Mesendoderm (in vitro differentiated cells): ENCODE measurements at regions not wholly inside any gene's neighbourhood (a gene's known extent, or its start where the extent isn't known, plus 50 kb on each side); places are given as distances from the start of the nearest gene placed in this dataset.

ENCODE experiments used
- DNase-seq: peaks from one replicate; pipeline ENCODE4 v3.0.0; 2013
- H2AK5ac ChIP-seq: 2 replicates; pipeline ENCODE4 v1.6.1; 2013; ENCODE audit warnings: low read length, inconsistent platforms
- H2BK120ac ChIP-seq: 2 replicates; pipeline ENCODE4 v1.6.1; 2013; ENCODE audit warnings: low read depth, mild to moderate bottlenecking, low read length, moderate library complexity, mixed read lengths
- H2BK15ac ChIP-seq: replicated peaks from 2 replicates; pipeline ENCODE4 v1.6.1; 2013; ENCODE audit warnings: low read depth, mild to moderate bottlenecking, moderate library complexity
- H2BK5ac ChIP-seq: 2 replicates; pipeline ENCODE4 v1.6.1; 2013; ENCODE audit warnings: low read length, inconsistent platforms
- H3K18ac ChIP-seq: 2 replicates; pipeline ENCODE4 v1.6.1; 2013; ENCODE audit warnings: mild to moderate bottlenecking, low read length, mixed read lengths
- H3K23ac ChIP-seq: one replicate; pipeline ENCODE4 v1.6.1; 2013; ENCODE audit warnings: low read length
- H3K27ac ChIP-seq: 2 replicates; pipeline ENCODE4 v1.5.1; 2013; ENCODE audit warnings: low read depth, mild to moderate bottlenecking, inconsistent platforms, low read length, moderate library complexity
- H3K27me3 ChIP-seq: 2 replicates; pipeline ENCODE4 v1.6.1; 2013; ENCODE audit warnings: low read length, control low read depth, mild to moderate bottlenecking, inconsistent platforms; ENCODE audit not compliant: insufficient read depth, poor library complexity
- H3K36me3 ChIP-seq: 2 replicates; pipeline ENCODE4 v1.6.1; 2013; ENCODE audit warnings: low read length, inconsistent platforms; ENCODE audit not compliant: control insufficient read depth, insufficient read depth
- H3K4ac ChIP-seq: one replicate; pipeline ENCODE4 v1.6.1; 2013; ENCODE audit warnings: low read depth, mild to moderate bottlenecking, low read length, moderate library complexity
- H3K4me1 ChIP-seq: 2 replicates; pipeline ENCODE4 v1.6.1; 2013; ENCODE audit warnings: low read depth, low read length, inconsistent platforms; ENCODE audit not compliant: control insufficient read depth
- H3K4me2 ChIP-seq: 2 replicates; pipeline ENCODE4 v1.6.1; 2013; ENCODE audit warnings: low read length
- H3K4me3 ChIP-seq: 2 replicates; pipeline ENCODE4 v1.5.1; 2013; ENCODE audit warnings: mild to moderate bottlenecking, low read length
- H3K56ac ChIP-seq: one replicate; pipeline ENCODE4 v1.6.1; 2013; ENCODE audit warnings: low read length
- H3K79me1 ChIP-seq: 2 replicates; pipeline ENCODE4 v1.6.1; 2013; ENCODE audit warnings: low read length, inconsistent platforms
- H3K79me2 ChIP-seq: 2 replicates; pipeline ENCODE4 v1.6.1; 2013; ENCODE audit warnings: mild to moderate bottlenecking, low read length; ENCODE audit not compliant: control insufficient read depth, insufficient read depth
- H3K9ac ChIP-seq: 2 replicates; pipeline ENCODE4 v1.6.1; 2013; ENCODE audit warnings: low read length, inconsistent platforms
- H4K5ac ChIP-seq: one replicate; pipeline ENCODE4 v1.6.1; 2013; ENCODE audit warnings: low read length
- H4K8ac ChIP-seq: one replicate; pipeline ENCODE4 v1.6.1; 2013; ENCODE audit warnings: low read depth, mild to moderate bottlenecking, control low read depth, low read length, moderate library complexity
- WGBS: extraction: QIAGEN DNeasy Blood & Tissue Kit; methylation state at CpG from one replicate; pipeline ENCODE4 v1.1.7; 2013; ENCODE audit warnings: low lambda C conversion rate, missing lambda C conversion rate; ENCODE audit not compliant: insufficient coverage; ENCODE audit errors: extremely low coverage; 5-methylcytosine and 5-hydroxymethylcytosine counted together

- Histone ChIP-seq H3K18ac (no peak overlapping the region), H2BK15ac (no peak overlapping the region), H3K56ac (no peak overlapping the region), H3K4me2 (no peak overlapping the region), H2BK5ac (no peak overlapping the region), H3K27me3 (no peaks in the 10 kb centered on the region), H3K9ac (no peak overlapping the region), H3K36me3 (no peaks in the 10 kb centered on the region), H3K4me1 (no peaks in the 10 kb centered on the region), H2BK120ac (no peak overlapping the region), H3K79me1 (no peaks in the 10 kb centered on the region), H2AK5ac (no peak overlapping the region), H4K8ac (no peak overlapping the region), H4K5ac (no peak overlapping the region), H3K4ac (no peak overlapping the region), H3K23ac (no peak overlapping the region), H3K79me2 (no peaks in the 10 kb centered on the region), H3K27ac (no peak overlapping the region), H3K4me3 (no peak overlapping the region)
- no peak for DNase-seq
- WGBS, result no CpG with 5 or more reads among the region's 6 CpGs
Measured at GRCh38 chr7:106794276-106795083, 70.6 kb upstream of the PIK3CG start.

- H3K4me2 ChIP-seq, result no peak overlapping the region
- no peaks in the 10 kb centered on the region for H3K79me1 ChIP-seq
- H2BK15ac ChIP-seq, result no peak overlapping the region
- no peak for DNase-seq
- no peak overlapping the region for H3K18ac ChIP-seq
- no peak overlapping the region for H3K23ac ChIP-seq
- H3K4me1 ChIP-seq, result no peaks in the 10 kb centered on the region
- no peak overlapping the region for H4K8ac ChIP-seq
- no peak overlapping the region for H3K9ac ChIP-seq
- H3K36me3 ChIP-seq, result no peaks in the 10 kb centered on the region
- H2BK5ac ChIP-seq, result no peak overlapping the region
- H2AK5ac ChIP-seq, result no peak overlapping the region
- no peak overlapping the region for H4K5ac ChIP-seq
- H3K27ac ChIP-seq, result no peak overlapping the region
- WGBS, result no CpG with 5 or more reads among the region's 6 CpGs
- no peaks in the 10 kb centered on the region for H3K79me2 ChIP-seq
- H3K27me3 ChIP-seq, result no peaks in the 10 kb centered on the region
- H3K56ac ChIP-seq, result no peak overlapping the region
- no peak overlapping the region for H3K4ac ChIP-seq
- no peak overlapping the region for H3K4me3 ChIP-seq
- H2BK120ac ChIP-seq, result no peak overlapping the region
Measured at GRCh38 chr7:106795084-106795876, 69.8 kb upstream of the PIK3CG start.

- DNase-seq, result no peak
- Histone ChIP-seq H4K8ac (no peak overlapping the region), H3K18ac (no peak overlapping the region), H3K27ac (no peak overlapping the region), H3K23ac (no peak overlapping the region), H3K9ac (no peak overlapping the region), H3K79me1 (no peaks in the 10 kb centered on the region), H3K56ac (no peak overlapping the region), H3K4me3 (no peak overlapping the region), H3K36me3 (no peaks in the 10 kb centered on the region), H2BK5ac (no peak overlapping the region), H3K27me3 (no peaks in the 10 kb centered on the region), H2AK5ac (no peak overlapping the region), H3K4me2 (no peak overlapping the region), H3K4ac (no peak overlapping the region), H2BK15ac (no peak overlapping the region), H2BK120ac (no peak overlapping the region), H3K79me2 (no peaks in the 10 kb centered on the region), H4K5ac (no peak overlapping the region), H3K4me1 (no peaks in the 10 kb centered on the region)
- WGBS, result no CpG with 5 or more reads among the region's 1 CpG
Measured at GRCh38 chr7:106795877-106796231, 69.2 kb upstream of the PIK3CG start.

- H3K4me3 ChIP-seq, result no peak overlapping the region
- no peaks in the 10 kb centered on the region for H3K36me3 ChIP-seq
- H2BK120ac ChIP-seq, result no peak overlapping the region
- no peak overlapping the region for H3K27ac ChIP-seq
- H3K79me2 ChIP-seq, result no peaks in the 10 kb centered on the region
- no peak overlapping the region for H3K23ac ChIP-seq
- WGBS, result no CpG with 5 or more reads among the region's 1 CpG
- no peak overlapping the region for H3K56ac ChIP-seq
- H3K18ac ChIP-seq, result no peak overlapping the region
- no peak overlapping the region for H3K9ac ChIP-seq
- no peak overlapping the region for H3K4ac ChIP-seq
- H2AK5ac ChIP-seq, result no peak overlapping the region
- H3K79me1 ChIP-seq, result no peaks in the 10 kb centered on the region
- H4K8ac ChIP-seq, result no peak overlapping the region
- no peaks in the 10 kb centered on the region for H3K4me1 ChIP-seq
- no peak overlapping the region for H2BK5ac ChIP-seq
- H3K4me2 ChIP-seq, result no peak overlapping the region
- no peak overlapping the region for H2BK15ac ChIP-seq
- DNase-seq, result peak; percentile 13
- H3K27me3 ChIP-seq, result no peaks in the 10 kb centered on the region
- H4K5ac ChIP-seq, result no peak overlapping the region
Measured at GRCh38 chr7:106797937-106798336, 67.1 kb upstream of the PIK3CG start.

GRCh38 chr7:106802589-106802988 lies 62.5 kb upstream of the PIK3CG start:
- no peak overlapping the region for H4K8ac ChIP-seq
- H2AK5ac ChIP-seq, result no peak overlapping the region
- no peak overlapping the region for H3K4ac ChIP-seq
- no peak overlapping the region for H3K4me2 ChIP-seq
- peaks cover 2% of the 10 kb centered on the region for H3K4me1 ChIP-seq
- H2BK120ac ChIP-seq, result no peak overlapping the region
- no peaks in the 10 kb centered on the region for H3K79me2 ChIP-seq
- H3K18ac ChIP-seq, result no peak overlapping the region
- WGBS, result no CpG with 5 or more reads among the region's 2 CpGs
- H3K27me3 ChIP-seq, result no peaks in the 10 kb centered on the region
- no peaks in the 10 kb centered on the region for H3K36me3 ChIP-seq
- no peak overlapping the region for H3K56ac ChIP-seq
- no peak overlapping the region for H2BK15ac ChIP-seq
- DNase-seq, result no peak
- H3K79me1 ChIP-seq, result no peaks in the 10 kb centered on the region
- H3K9ac ChIP-seq, result no peak overlapping the region
- no peak overlapping the region for H3K27ac ChIP-seq
- H4K5ac ChIP-seq, result no peak overlapping the region
- no peak overlapping the region for H3K4me3 ChIP-seq
- H2BK5ac ChIP-seq, result no peak overlapping the region
- H3K23ac ChIP-seq, result no peak overlapping the region
